Heart left ventricle (tissue), 13 donors: ENCODE measurements at regions not wholly inside any gene's neighbourhood (a gene's known extent, or its start where the extent isn't known, plus 50 kb on each side); places are given as distances from the start of the nearest gene placed in this dataset.

ENCODE experiments used
- CTCF ChIP-seq, 12 donors: fragments of 200-600 bp; sonication (generic) in 4 of 12; IDR thresholded peaks; one replicate each; pipeline versions ENCODE4 v1.5.0 to v1.8.0; 2018 to 2022; ENCODE audit warnings: antibody characterized with exemption in 12 of 12, mild to moderate bottlenecking in 5 of 12
- POLR2A ChIP-seq, 2 donors: fragments of 450-650 bp; IDR thresholded peaks; one replicate each; pipeline ENCODE4 v1.6.1; 2017; ENCODE audit warnings: antibody characterized with exemption in 2 of 2, mild to moderate bottlenecking in 2 of 2, moderate library complexity in 2 of 2
- donor health status: ischemic (EF 13 %, LVEDD 7.1; RV severe dilation, severe dysfunction).
- donor health status: DM: no; HTN: yes; CAD: no.
- donor health status: DM: no; HTN: no; CAD: no.
- donor health status: ischemic (EF 25% LVEDD 6.9; RV normal size, moderate dysfunction).
- donor health status: ischemic (EF 25% LVEDD 5.7; RV mildly dilated, moderate dysfunction).
- donor health status: ischemic (EF 35%, LVEDD 5.7; RV mildly dilated, moderate dysfunction).
- donor health status: nonischemic (EF 11% LVEDD 7.7; RV severe dilation, severe dysfunction).
- donor health status: DM: yes; HTN: yes; CAD: no.
- donor health status: PGD.
- donor health status: ischemic (EF 29% LVEDD 5.4; RV normal size, mild dysfunction).
- donor health status: nonischemic (EF 23%, LVEDD 6.1; RV moderate dilation, normal function).

GRCh38 chr4:189048119-189048518 lies 892.6 kb upstream of the FRG1 start:
- TF ChIP-seq POLR2A (IDR thresholded peaks at IDR 0.05) (no peak), CTCF (IDR thresholded peaks at IDR 0.05) (no peak)
